GM12874 (cell line): ENCODE measurements at regions not wholly inside any gene's neighbourhood (a gene's known extent, or its start where the extent isn't known, plus 50 kb on each side); places are given as distances from the start of the nearest gene placed in this dataset.

ENCODE experiments used
- CTCF ChIP-seq: IDR thresholded peaks from 2 replicates; pipeline ENCODE4 v1.5.1; 2011; ENCODE audit warnings: low read depth, mild to moderate bottlenecking, control low read depth, low read length, moderate library complexity; ENCODE audit not compliant: insufficient read depth

DNA sequence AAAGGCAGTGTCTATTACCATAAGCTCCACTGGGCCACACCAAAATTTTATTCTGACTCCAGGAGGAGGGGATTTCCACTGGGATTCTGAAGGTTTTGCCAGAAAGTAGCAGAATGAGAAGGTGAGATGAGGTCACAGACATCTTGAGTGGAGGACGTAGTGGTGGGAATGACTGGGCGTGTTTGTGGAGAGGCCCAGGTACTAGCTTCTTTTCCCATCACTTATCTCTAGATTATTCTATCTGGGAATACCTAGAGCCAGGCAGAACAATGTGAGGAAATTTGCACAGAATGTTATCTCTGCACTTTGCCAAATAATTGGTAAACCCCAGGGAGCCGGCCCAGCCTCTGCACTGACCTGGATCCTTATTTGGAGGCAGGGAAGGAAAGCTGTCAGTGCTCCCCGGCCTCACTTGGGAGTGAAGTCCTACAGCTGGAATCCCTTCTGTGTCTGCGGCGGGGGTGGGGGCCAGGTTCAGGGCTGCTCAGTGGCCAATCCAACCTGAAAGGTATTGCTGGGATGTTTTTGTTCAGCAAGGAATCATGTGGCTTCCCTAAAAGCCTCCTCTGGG is 129.4 kb downstream of the C12orf75 start:
- TF ChIP-seq CTCF: no peak

GRCh38 chr12:105461271-105461943 is 130.9 kb downstream of the C12orf75 start:
- no peak for TF ChIP-seq CTCF

- TF ChIP-seq CTCF: no peak
These were observed 131.7 kb downstream of the C12orf75 start for GRCh38 chr12:105461944-105462762.

- no peak for TF ChIP-seq CTCF
These were observed 132.3 kb downstream of the C12orf75 start for GRCh38 chr12:105462831-105463230.

DNA sequence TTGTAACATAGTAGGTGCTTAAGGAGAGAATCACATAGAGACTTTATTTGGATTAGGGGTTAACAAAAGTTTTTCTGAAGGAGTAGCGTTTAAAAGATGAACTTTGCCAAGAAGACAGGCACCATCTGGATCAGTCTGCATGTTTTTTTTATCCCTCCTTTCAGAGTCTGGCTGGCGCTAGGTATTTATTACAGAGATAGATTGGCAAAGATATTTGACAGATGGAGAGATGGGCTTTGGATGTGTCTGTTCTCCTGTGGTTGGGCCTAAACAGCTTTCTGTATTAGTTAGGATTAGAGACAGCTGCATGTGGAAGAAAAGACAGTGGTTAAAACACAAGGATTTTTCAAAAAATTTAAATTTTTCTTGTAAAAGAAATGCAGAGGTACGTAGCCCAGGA is 133.9 kb downstream of the C12orf75 start:
- TF ChIP-seq CTCF: no peak

- TF ChIP-seq CTCF: no peak
These were observed 135.9 kb downstream of the C12orf75 start for GRCh38 chr12:105466231-105466900.
